Panc1 (cell line): ENCODE measurements at regions not wholly inside any gene's neighbourhood (a gene's known extent, or its start where the extent isn't known, plus 50 kb on each side); places are given as distances from the start of the nearest gene placed in this dataset.

Experiments used
- ATAC-seq: fragments of 200-7000 bp; cut with Tn5 transposase; 2 replicates; pipeline ENCODE4 v1.9.1; 2020; ENCODE audit warnings: mild to moderate bottlenecking, moderate library complexity
- BruUV-seq: library from RNA; stranded (reverse); fragments of 400-500 nt; replicated peaks from 2 replicates; lab custom pipeline; 2021; lab: Mats Ljungman, UMichigan
- CTCF ChIA-PET: fragments of 300-600 bp; sonication (Branson Sonifier 250); formaldehyde crosslinking; loops from one replicate; lab custom pipeline; 2022; ENCODE audit warnings: antibody characterized with exemption; lab: Charles Lee
- POLR2A ChIA-PET: fragments of 300-600 bp; sonication (Branson Sonifier 250); formaldehyde crosslinking; loops from one replicate; lab custom pipeline; 2022; ENCODE audit warnings: antibody characterized with exemption; lab: Charles Lee
- DNase-seq: peaks from one replicate; pipeline ENCODE4 v3.0.0-alpha.2; 2010; ENCODE audit warnings: low read depth, low spot score
- H3K27ac ChIP-seq: 2 replicates; pipeline ENCODE4 v1.5.1; 2011; ENCODE audit warnings: mild to moderate bottlenecking, low read length, inconsistent platforms
- H3K27me3 ChIP-seq: fragments of 200-500 bp; sonication (Bioruptor generic); 2 replicates; pipeline ENCODE4 v1.6.0; 2014; ENCODE audit warnings: low read length, inconsistent platforms; ENCODE audit not compliant: control insufficient read depth, insufficient read depth
- H3K36me3 ChIP-seq: fragments of 200-500 bp; sonication (Bioruptor generic); 2 replicates; pipeline ENCODE4 v1.5.1; 2014; ENCODE audit warnings: inconsistent platforms, mild to moderate bottlenecking, low read length, moderate library complexity; ENCODE audit not compliant: control insufficient read depth, insufficient read depth
- H3K4me1 ChIP-seq: 2 replicates; pipeline ENCODE4 v1.5.1; 2011; ENCODE audit warnings: inconsistent platforms, mild to moderate bottlenecking, low read length, moderate library complexity; ENCODE audit not compliant: control insufficient read depth, insufficient read depth
- H3K4me3 ChIP-seq, 2 experiments: 2 replicates each; pipeline ENCODE4 v1.5.1; 2011 to 2012; ENCODE audit warnings: low read depth in 2 of 2, low read length in 2 of 2, mild to moderate bottlenecking in 2 of 2, inconsistent platforms in 1 of 2, moderate library complexity in 1 of 2
- H3K9me3 ChIP-seq: fragments of 200-500 bp; sonication (Bioruptor generic); 2 replicates; pipeline ENCODE4 v1.5.1; 2014; ENCODE audit warnings: low read depth, mild to moderate bottlenecking, inconsistent platforms, low read length, moderate library complexity; ENCODE audit not compliant: control insufficient read depth, insufficient read depth
- POLR2AphosphoS5 ChIP-seq: IDR thresholded peaks from 2 replicates; pipeline ENCODE4 v1.6.1; 2012; ENCODE audit warnings: mild to moderate bottlenecking, low read depth, low read length, moderate library complexity
- SIN3A ChIP-seq: IDR thresholded peaks from 2 replicates; pipeline ENCODE4 v1.6.1; 2012; ENCODE audit warnings: low read depth, mild to moderate bottlenecking, low read length, moderate library complexity, borderline replicate concordance; ENCODE audit not compliant: insufficient read depth
- TCF7L2 ChIP-seq: IDR thresholded peaks from 2 replicates; pipeline ENCODE4 v1.6.1; 2011; ENCODE audit warnings: mild to moderate bottlenecking, low read depth, low read length, inconsistent platforms
- in situ Hi-C: cut with HindIII; loops from 2 replicates; pipeline ENCODE4 v1.10.0; 2016; ENCODE audit warnings: low sequenced_read_pairs, low pct_unique_long_range_greater_than_20kb
- intact Hi-C: fragments of 100-400 bp; cut with micrococcal nuclease; formaldehyde crosslinking; loops from one replicate; pipeline ENCODE4 v1.10.0; 2022; ENCODE audit not compliant: unreplicated experiment
- TF ChIP-seq, protein P1 (sequence below): fragments of 450-650 bp; IDR thresholded peaks from 2 replicates; pipeline ENCODE4 v1.5.1; 2017; ENCODE audit warnings: mild to moderate bottlenecking
- TF ChIP-seq, protein P2 (sequence below), 2 experiments: IDR thresholded peaks; 2 replicates each; pipeline ENCODE4 v1.6.1; 2011 to 2012; ENCODE audit warnings: low read depth in 2 of 2, control low read depth in 1 of 2, low read length in 1 of 2, mild to moderate bottlenecking in 1 of 2, moderate library complexity in 1 of 2; ENCODE audit not compliant: insufficient read depth in 1 of 2

DNA sequence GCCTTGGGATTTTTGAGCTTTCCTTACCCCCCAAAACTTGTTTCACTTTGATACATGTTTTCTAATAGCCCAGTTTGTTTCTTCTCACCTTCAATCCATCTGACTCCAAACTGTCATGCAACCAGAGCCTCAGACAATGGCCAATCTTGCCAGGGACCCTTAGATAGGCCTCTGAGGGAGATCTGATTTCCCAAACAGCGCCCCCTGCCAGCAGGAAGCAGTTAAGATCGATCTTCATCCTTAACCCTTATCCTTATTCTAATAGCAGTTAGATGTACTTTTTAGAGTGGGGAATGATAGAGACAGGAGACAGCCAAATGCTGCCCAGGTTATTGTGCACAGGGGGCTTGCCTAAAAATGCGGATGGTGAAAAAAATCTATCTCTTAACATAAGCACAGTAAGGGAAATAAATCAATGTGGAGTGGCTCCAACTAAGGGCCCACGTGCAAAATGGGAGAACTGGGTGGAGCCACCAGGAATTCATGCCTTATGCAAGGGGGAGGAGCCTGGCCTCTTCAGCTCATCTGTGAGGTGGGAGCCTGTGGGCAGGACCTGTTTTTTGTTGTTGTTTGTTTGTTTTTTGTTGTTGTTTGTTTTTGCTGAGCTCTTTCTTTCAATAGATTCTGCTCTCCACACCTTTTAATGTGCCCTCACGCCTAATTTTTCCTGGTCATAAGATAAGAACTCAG is 833.6 kb upstream of the AGA start:
- no peak for ATAC-seq
- H3K36me3 ChIP-seq, result no peaks in the 10 kb centered on the region
- in situ Hi-C loops (no loop called here), intact Hi-C loops (no loop called here)
- TF ChIP-seq POLR2AphosphoS5 (no peak), TCF7L2 (no peak), SIN3A (no peak)
- TF ChIP-seq, protein P1, sequence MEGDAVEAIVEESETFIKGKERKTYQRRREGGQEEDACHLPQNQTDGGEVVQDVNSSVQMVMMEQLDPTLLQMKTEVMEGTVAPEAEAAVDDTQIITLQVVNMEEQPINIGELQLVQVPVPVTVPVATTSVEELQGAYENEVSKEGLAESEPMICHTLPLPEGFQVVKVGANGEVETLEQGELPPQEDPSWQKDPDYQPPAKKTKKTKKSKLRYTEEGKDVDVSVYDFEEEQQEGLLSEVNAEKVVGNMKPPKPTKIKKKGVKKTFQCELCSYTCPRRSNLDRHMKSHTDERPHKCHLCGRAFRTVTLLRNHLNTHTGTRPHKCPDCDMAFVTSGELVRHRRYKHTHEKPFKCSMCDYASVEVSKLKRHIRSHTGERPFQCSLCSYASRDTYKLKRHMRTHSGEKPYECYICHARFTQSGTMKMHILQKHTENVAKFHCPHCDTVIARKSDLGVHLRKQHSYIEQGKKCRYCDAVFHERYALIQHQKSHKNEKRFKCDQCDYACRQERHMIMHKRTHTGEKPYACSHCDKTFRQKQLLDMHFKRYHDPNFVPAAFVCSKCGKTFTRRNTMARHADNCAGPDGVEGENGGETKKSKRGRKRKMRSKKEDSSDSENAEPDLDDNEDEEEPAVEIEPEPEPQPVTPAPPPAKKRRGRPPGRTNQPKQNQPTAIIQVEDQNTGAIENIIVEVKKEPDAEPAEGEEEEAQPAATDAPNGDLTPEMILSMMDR, result peak; percentile 13; the same call in 1 of the 2 replicates
- TF ChIP-seq, protein P2, sequence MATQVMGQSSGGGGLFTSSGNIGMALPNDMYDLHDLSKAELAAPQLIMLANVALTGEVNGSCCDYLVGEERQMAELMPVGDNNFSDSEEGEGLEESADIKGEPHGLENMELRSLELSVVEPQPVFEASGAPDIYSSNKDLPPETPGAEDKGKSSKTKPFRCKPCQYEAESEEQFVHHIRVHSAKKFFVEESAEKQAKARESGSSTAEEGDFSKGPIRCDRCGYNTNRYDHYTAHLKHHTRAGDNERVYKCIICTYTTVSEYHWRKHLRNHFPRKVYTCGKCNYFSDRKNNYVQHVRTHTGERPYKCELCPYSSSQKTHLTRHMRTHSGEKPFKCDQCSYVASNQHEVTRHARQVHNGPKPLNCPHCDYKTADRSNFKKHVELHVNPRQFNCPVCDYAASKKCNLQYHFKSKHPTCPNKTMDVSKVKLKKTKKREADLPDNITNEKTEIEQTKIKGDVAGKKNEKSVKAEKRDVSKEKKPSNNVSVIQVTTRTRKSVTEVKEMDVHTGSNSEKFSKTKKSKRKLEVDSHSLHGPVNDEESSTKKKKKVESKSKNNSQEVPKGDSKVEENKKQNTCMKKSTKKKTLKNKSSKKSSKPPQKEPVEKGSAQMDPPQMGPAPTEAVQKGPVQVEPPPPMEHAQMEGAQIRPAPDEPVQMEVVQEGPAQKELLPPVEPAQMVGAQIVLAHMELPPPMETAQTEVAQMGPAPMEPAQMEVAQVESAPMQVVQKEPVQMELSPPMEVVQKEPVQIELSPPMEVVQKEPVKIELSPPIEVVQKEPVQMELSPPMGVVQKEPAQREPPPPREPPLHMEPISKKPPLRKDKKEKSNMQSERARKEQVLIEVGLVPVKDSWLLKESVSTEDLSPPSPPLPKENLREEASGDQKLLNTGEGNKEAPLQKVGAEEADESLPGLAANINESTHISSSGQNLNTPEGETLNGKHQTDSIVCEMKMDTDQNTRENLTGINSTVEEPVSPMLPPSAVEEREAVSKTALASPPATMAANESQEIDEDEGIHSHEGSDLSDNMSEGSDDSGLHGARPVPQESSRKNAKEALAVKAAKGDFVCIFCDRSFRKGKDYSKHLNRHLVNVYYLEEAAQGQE (IDR thresholded peaks at IDR 0.05; ENCODE audit: insufficient read depth in 1 of 2, low read depth in 2 of 2, low read length in 1 of 2), result no peak
- no peaks in the 10 kb centered on the region for H3K4me1 ChIP-seq
- CTCF ChIA-PET, result no interaction called here
- H3K27me3 ChIP-seq, result no peaks in the 10 kb centered on the region
- H3K27ac ChIP-seq, result no peak overlapping the region
- POLR2A ChIA-PET, result no interaction called here
- H3K9me3 ChIP-seq, result no peaks in the 10 kb centered on the region
- DNase-seq, result no peak
- BruUV-seq, result no TSS peak
- no peak overlapping the region for H3K4me3 ChIP-seq

DNA sequence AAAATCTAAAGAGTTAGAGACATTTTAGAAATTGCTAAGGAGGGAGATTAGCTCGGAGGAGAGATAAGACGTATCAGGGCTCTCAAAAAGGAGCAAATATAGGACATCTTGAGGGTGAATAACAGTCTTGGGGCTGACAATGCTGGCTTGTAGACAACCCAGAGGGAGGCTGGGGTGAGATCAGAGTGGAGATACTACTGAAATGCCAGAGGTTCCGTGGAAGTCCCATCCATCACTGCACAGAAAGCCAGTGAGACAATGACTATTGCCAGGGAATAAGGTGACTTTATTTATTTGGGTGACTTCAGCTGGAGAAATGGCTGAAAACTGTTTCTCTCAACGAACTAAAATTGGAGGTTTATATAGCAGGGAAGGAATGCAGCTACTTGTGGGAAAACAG is 838.1 kb upstream of the AGA start:
- no peaks in the 10 kb centered on the region for H3K36me3 ChIP-seq
- no TSS peak for BruUV-seq
- intact Hi-C loops, result no loop called here
- H3K9me3 ChIP-seq, result no peaks in the 10 kb centered on the region
- ChIA-PET CTCF (no interaction called here), POLR2A (no interaction called here)
- no peak overlapping the region for H3K4me3 ChIP-seq
- H3K27me3 ChIP-seq, result no peaks in the 10 kb centered on the region
- in situ Hi-C loops, result no loop called here
- no peak for DNase-seq
- ATAC-seq, result no peak
- H3K4me1 ChIP-seq, result no peaks in the 10 kb centered on the region
- TF ChIP-seq SIN3A, result no peak
- TF ChIP-seq, protein P2 (IDR thresholded peaks at IDR 0.05; ENCODE audit: insufficient read depth in 1 of 2, low read depth in 2 of 2, low read length in 1 of 2), result no peak
- TF ChIP-seq, protein P1, result no peak
- no peak for TF ChIP-seq POLR2AphosphoS5
- TF ChIP-seq TCF7L2, result no peak
- H3K27ac ChIP-seq, result no peak overlapping the region
